HCEC 1CT (cell line): ENCODE measurements at regions not wholly inside any gene's neighbourhood (a gene's known extent, or its start where the extent isn't known, plus 50 kb on each side); places are given as distances from the start of the nearest gene placed in this dataset.

ENCODE experiments used
- DNase-seq: peaks from one replicate; pipeline ENCODE4 v3.0.0-alpha.2; 2017

DNA sequence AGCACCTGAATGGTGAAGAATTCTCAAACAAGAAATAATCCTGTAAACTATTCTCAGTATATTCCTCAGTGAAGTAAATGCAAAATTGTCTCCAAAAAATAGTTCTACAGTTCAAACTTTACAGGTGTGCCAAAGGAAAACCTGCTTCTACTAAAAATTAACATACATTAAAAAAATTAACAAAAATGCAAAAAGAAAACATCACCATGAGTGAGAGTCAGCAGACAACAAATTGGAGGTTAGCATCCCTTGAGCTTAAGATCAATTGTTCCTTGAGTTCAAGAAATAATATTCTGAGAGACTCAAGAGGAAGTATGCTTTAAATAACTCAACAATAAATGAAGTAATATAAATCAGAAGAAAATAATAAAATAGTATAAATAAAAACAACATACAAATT is 278.4 kb upstream of the MME start:
- DNase-seq: no peak

- DNase-seq: peak; percentile 46
These were observed 280.3 kb upstream of the MME start for GRCh38 chr3:154799800-154800199.

DNA sequence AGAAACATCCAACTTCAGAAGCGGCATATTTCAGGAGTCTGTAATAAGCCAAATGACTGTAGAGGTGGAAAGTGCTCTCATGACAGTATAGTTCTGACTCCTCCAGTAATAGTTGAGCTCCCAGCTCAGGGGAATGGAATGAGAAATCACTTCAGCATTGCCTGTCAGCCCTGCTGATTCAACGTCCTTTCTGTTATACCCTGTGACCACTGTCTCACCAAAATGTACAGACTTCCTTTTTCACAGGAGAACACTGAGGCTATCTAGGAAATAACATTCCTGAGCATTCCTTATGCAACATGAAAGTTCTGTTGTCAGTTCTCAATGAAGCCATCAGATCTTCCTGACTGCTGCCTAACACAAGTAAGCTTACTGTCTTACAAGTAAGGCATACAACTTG is 284.5 kb upstream of the MME start:
- peak; percentile 97 for DNase-seq

GRCh38 chr3:154794814-154795445 is 285.2 kb upstream of the MME start:
- DNase-seq: no peak

GRCh38 chr3:154794391-154794790 is 285.7 kb upstream of the MME start:
- DNase-seq: no peak

DNA sequence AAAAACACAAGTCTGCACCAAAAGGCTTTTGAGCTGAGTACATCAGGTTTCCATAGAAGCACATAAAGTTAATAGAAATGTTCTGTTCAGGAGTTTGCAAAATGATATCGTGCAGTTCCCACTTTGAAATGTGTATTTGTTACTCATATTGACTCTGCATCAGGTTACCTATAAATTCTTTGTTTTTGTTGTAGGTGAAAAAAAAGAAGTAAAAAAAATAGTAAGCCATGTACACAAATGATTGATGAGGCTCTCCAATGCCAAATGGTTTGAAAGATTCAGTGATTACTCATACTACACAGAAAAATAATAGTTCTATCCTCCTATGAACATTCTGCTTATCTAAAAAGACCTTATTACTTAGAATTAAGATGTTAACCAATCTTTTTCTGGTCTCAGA is 287.3 kb upstream of the MME start:
- DNase-seq: peak; percentile 5

GRCh38 chr3:154791611-154792010 is 288.5 kb upstream of the MME start:
- no peak for DNase-seq

GRCh38 chr3:154786724-154787123 is 293.4 kb upstream of the MME start:
- DNase-seq: peak; percentile 31

DNA sequence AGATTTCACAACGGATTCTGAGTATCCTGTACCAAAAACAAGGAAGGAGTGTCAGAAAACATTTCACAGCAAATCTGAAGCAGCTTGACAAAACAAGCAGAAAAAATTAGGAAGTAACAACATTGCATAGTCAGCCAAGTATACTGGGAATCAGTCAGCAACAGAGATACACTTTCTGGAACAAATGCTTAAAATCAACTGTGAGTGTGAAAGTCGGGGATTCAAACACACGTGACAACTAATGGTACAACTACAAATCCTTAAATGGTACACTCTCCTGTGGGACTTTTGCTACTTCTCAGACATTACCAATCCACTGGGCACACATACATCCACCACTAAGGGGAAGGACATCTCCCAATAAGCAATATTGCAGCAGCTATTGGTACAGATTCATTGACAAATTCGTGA is 296.6 kb upstream of the MME start:
- DNase-seq: no peak

- DNase-seq: no peak
These were observed 297.1 kb upstream of the MME start for GRCh38 chr3:154783061-154783460.

DNA sequence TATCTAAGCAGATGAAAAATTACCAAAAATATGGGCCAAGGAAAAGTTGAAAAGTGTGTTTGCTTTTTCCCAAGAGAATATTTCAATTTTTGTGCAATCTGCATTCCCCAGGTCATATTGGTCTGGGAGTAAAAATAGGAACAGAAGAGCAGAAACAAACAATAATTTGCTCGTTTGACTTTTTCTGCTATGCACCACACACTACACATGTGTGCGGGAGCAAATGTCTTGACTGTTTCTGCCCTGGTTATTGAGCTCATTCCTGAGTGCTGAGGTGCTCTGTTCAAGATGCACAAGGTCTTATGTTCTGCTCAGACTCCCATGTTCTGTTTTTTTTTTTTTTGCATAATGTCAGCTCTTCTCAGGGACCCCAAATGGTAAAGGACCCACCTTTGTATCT is 298.0 kb upstream of the MME start:
- no peak for DNase-seq

- no peak for DNase-seq
These were observed 298.5 kb upstream of the MME start for GRCh38 chr3:154781595-154781994.

- DNase-seq: no peak
These were observed 299.9 kb upstream of the MME start for GRCh38 chr3:154780263-154780662.

DNA sequence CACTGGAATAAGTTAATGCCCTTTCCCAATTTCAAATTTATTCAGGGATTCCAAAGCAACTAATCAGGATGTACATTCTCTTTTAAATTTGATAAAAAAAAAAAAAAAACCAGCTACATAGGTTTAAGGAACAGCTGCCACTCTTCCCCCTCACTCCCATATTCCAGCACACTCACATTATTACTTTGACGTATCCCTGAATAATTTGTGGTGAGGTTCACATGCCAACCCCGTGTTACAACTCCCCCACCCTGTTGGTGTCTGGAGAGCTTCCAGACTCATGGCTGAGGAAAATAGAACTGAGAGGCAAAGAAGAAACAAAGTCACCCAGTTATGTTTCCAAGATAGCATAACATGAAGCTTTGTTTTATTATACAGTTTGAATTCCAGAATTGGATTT is 300.5 kb upstream of the MME start:
- DNase-seq: peak; percentile 72

GRCh38 chr3:154778057-154778456 is 302.1 kb upstream of the MME start:
- DNase-seq: no peak

- no peak for DNase-seq
These were observed 303.4 kb upstream of the MME start for GRCh38 chr3:154776549-154777225.

DNA sequence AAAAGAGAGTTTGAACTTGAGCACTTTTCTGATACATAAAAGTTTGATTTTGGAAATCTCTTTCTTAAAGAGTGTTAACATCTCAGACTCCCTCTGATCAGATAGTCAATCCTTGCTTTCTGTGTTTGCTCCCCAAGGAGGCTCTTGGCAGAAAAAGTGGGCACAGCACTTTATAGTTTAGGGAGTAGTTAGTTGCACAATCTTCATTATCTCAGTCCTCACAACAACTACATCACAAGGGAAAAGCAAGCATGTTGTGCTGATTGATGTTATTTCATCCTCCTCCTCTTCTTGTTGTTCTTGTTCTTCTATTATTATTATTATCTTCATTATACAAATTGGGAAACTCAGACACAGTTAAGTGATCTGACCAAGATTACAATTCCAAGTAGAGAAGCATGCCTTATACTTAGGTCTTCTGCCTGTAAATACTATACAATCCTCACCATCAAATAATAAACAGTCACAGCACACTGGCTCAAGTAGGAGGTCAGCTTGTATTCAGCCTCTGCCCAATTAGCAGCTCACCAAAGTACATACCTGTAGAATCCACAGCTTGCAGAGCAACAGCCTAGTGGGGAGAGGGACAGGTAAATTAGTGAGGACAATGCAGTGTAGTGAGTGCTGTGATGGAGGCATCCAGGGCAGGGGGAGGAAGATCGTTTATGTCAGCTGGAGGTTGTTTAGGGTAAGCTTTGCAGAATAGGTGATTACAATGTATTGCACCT is 304.1 kb upstream of the MME start:
- DNase-seq: no peak

- DNase-seq: no peak
These were observed 313.2 kb upstream of the MME start for GRCh38 chr3:154766765-154767503.

DNA sequence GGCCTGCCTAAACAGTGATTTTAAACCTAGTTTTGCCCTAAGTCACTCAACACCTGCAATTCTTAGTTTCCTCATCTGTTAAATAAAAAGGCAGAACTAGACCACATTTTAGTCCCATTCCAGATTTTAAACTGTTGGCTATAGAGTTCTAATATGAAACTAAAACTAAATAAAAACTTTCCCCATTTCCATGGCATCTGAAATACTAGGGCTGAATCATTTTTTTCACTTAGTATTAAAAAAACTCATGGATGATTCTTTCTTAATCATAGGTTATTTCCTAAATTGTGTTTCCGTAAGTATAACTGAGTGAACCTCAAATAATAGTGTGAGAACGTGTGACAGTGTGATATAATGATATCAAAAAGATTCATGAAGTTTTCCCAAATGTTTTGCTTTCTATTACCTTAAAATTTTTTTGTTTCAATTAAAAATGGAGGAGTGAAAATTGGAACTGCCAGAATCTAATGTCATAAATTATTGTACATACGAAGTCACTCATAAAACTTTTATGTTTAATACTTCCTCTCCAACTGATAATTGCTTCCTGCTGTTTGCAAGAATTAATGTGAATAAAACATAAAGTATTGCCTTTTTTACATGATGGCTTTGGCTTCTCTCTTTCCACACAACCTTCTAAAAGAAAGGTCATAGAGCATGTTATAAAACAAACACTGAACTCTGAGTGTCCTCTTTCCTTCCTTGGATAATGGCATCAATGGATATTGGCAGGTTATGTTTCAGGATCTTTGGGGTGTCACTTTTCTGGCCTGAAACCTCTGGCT is 315.1 kb upstream of the MME start:
- peak; percentile 7 for DNase-seq

- no peak for DNase-seq
These were observed 317.6 kb upstream of the MME start for GRCh38 chr3:154762486-154762885.

GRCh38 chr3:154759966-154760365 is 320.2 kb upstream of the MME start:
- no peak for DNase-seq

DNA sequence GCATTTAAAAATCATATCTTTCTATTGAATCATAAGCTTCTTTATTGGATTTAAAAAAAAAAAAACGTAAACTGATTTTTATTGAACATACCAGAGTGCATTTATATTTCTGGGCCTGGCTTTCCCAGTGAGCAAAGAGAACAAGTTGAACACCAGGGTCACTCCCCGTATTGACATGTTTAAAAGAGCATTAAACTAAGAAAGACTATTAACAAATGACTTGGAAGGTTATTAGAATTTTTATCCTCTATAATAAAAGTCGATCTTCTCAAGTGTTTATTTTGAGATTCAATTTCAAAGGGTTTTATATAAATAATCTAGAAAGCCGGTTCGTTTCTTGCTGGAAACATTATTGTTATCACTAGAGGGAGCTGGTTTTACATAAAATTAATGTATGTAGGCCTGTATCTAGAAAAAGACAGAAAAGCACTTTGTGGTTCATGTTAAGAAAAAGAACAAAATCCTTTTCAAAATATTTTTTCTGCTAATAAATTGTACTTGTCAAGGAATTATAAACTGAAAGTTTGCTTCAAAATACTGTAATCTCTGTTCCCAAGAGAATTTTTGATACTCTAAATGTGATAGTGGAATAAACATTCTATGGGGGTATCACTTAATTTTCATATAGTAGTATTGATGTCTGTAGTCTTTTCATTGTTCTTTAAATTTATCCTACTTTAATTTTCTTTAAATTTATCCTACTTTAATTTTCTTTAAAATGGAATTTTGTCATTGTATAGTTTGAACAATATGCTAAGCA is 321.8 kb upstream of the MME start:
- peak; percentile 78 for DNase-seq
